ENCODE measurements at regions not wholly inside any gene's neighbourhood (a gene's known extent, or its start where the extent isn't known, plus 50 kb on each side); places are given as distances from the start of the nearest gene placed in this dataset.

DNA sequence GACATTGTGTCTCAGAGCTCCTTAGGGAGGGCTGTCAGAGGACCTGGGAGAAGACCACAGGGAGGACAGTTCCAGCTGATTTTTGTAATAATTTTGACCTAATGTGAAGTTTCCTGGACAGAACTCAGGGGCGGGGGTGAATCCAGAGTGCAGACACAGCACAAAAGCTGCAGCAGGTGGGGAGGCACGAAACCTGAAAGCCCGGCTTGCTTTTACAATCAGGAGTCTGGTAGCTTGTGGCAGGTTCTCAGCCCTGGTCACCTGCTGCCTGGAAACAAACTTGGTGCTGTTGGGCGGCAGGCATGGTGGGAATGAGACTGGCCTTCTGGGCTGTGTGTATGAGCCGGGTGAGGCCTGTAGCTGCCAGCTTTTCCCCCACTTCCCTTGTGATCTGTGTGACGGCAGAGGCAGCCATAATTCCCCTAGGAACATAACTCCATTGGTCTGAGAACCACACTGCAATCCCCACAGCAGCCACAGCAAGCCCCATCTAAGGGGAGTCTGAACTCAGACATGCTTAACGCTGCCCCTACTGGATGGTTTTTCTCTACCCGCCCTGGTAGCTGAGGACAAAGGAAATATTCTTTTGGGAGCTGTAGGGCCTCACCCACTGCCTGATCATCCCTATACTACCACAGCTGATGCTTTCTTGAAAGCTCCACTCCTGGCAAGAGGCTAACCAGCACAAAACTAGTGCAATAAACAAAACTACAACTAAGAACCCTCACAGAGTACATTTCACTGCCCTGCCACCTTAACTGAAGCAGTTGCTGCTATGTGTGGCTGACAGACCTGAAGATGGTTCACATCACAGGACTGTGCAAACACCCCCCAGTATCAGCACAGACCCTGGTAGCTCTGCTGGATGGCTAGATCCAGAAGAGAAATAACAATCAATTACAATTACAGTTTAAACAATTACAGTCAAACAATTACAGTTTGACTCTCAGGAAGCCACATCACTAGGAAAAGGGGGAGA is 1055.1 kb upstream of the GJE1 start:
- DNase-seq (ENCODE audit: low read depth) = peak; percentile 48

DNA sequence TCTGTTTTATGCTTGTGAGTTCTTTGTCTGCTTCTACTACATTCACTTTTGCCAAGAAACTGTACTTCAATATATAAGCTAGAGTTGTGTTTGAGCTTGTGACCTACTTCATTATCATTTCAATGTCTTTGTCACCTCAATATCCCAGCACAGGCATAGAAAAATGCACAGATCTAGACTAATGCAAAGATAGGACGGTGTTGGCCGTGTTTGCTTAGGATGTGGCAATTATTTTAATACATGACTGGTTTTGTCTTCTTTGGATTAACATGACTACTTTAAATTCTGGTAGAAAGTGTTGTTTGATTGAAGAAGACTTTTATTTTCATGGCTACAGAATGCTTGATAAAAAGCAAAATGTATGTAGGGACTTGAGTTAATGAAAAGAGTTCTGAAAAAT is 1075.0 kb upstream of the GJE1 start:
- no peak for DNase-seq (ENCODE audit: low read depth)

DNA sequence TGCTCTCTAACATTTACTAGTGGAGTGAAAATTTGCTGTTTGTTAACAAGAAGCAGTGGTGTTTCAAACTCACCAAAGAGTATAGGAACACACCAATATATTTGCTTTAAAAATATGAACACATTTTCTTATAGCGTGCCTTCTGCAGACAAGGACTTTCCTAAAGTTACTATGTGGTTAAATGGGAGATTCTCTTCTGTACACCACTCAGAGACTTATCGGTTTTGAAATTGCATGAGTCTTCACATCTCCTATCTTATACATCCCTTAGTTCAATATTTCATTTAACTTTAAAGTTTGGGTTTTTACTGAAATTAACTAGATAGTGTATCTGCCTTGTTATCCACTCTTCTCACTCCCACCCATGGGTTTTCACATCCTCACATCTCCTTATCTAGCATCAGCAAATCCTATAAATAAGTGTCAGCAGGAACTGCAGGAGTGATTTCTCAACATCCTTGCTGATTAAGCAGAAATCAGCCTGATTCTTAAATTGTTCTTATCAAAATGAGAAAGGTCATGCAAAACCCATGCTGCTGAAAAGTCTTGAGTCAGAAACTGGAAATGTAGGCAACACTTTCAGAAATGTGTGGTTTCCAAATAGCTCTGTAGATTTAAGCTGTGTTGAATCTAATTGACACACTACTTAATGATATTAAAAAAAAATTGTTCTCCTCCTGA is 1075.6 kb upstream of the GJE1 start:
- DNase-seq (ENCODE audit: low read depth) = no peak

DNA sequence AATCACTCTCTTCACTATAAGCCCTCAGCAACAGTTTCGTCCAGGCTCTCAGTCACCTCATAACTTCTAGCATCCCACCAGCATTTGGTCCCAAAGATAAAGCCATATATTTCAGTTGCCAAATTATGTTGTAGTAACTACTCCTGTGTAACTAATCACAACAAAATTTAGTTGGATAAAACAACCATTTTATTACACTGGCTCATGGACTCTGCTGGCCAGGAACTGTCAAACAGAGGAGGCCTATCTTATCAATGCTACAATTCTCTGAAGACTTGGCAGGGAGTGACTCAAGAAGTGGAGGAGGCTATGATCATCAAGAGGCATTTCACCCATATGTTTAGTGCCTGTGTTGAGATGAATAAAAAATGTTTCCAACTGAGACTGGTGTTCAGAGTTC is 1082.3 kb upstream of the GJE1 start:
- DNase-seq (ENCODE audit: low read depth) = no peak

DNA sequence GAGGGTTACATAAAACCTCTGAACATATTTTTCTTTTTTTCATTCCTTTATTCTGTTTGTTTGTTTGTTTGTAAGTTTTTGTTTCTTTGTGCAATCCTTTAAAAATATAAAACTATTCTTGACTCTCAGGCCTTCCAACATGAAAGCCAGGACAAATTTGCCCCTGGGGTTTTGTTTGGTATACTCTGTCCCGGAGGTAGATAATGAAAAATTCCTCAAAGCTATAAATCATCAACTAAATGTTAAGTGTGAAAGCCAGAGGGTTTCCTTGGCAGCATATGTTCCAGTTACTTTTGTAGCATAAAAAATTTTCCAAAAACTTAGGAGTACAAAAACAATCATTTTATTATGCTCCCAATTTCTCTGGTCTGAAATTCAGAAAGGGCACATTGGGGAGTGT is 1084.3 kb upstream of the GJE1 start:
- DNase-seq (ENCODE audit: low read depth) = no peak

DNA sequence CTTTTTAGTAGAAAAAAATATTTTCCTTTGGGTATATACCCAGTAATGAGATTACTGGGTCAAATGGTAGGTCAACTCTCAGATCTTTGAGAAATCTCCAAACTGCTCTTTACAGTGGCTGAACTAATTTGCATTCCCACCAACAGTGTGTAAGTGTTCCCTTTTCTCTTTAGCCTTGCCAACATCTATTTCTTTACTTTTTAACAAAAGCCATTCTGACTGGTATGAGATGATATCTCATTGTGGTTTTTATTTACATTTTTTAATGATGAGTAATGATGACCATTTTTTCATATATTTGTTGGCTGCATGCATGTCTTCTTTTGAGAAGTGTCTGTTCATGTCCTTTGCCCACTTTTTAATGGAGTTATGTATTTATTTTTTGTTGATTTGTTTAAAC is 1086.2 kb upstream of the GJE1 start:
- peak; percentile 78 for DNase-seq (ENCODE audit: low read depth)

DNA sequence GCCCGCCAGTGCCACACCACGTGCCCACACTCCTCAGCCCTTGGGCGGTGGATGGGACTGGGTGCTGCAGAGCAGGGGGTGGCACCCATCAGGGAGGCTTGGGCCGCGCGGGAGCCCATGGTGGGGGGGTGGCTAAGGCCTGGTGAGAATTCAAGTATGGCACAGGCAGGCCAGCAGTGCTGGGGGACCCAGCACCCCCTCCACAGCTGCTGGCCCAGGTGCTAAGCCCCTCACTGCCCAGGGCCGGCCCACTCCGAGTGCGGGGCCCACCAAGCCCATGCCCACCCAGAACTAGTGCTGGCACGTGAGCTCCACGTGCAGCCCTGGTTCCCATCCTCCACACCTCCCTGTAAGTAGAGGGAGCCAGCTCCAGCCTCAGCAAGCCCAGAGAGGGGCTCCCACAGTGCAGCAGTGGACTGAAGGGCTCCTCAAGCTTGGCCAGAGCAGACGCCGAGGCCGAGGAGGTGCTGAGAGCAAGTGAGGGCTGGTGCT is 1091.1 kb upstream of the GJE1 start:
- no peak for DNase-seq (ENCODE audit: low read depth)

DNA sequence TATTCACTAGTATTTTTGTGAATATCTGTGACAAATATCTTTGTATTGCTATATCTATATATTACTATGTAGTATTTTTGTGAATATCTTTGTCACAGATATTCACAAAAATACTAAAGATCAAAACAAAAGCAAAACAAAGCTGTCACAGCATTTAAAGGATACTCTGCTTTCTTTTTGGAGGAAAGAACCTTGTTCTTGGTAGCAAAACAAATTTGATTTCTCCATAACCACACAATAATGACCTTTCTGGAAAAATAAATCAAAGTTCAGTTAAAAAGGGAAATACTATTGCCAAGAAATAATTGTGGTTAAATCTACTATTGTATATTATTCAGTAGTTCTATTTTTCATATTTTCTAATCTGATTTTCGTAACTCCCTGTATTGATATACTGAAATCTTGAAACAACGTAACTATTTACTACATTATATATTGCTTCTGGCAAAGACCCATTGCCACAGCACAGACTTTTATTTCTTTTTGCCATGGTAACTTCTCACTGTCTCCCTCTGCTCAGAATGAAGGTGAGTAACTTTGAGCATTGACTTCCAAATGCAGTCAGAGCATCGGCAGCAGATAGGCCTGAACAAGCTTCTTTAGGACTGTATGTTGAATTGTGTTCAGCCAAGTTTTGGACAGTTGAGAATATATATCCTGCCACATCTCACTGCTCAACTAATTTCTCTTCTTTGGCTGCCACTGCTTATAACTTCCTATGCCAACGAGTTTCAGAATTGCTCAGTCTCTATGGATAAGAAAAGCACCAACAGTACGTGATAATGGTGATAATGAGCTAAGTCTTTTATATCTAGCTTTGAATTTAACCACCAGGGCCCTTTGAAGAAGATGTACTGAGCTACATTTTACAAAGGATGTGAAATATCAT is 1097.2 kb upstream of the GJE1 start:
- no peak for DNase-seq (ENCODE audit: low read depth)

DNA sequence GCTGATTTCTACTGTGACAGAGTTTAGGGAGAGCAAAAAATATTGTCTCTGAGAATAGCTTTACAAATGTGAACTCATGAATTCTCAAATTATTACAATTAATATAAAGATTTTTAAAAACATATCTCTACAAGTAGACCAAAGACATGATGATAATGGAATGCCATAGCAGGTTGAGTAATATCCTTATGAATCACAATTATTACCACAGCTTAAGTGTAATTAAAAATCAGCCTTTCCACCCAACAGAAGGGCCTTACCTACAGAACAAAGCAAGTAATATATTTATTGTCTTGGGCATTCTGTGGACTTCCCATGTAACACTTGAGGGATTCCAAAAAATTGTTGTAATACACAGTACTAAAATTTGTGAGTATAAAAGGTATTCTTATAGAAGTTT is 1099.6 kb upstream of the GJE1 start:
- DNase-seq (ENCODE audit: low read depth) = peak; percentile 52

DNA sequence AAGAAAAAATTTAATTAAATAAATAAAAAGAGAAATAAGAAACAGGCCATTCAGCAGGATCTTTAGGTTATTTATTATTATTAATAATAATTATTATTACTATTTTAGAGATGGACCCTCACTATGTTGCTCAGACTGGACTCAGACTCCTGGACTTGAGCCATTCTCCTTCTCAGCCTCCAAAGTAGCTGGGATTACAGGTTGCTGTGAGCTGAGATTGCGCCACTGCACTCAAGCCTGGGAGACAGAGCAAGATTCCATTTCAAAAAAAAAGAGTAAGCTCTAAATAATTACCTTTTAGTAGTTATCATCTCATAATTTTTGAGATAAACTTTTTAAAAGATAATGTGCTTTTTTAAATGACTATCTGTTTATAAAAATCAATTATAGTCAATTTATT is 1102.8 kb upstream of the GJE1 start:
- no peak for DNase-seq (ENCODE audit: low read depth)

DNA sequence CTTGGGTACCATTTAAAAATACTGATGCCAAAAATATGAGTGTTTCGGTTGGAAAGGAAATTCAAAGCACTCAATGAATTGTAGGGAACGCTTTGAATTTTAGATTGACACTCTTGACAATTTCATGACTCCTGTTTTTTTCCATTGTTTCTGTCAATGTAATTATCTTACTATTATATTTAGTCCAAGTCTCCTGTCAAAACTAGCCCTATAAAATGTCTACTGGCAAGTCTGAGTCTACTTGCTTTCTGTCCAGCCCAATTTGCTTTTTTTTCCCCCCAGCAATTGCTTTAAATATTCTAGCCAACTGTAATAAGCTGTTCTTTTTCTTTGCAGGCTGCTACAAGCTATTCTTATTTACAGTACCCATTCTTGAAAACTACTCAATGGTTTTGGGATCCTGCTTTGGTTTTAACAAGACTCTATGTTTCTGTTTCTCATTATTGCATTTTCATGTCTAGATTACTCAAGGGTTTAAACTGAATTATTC is 1103.9 kb upstream of the GJE1 start:
- no peak for DNase-seq (ENCODE audit: low read depth)

DNA sequence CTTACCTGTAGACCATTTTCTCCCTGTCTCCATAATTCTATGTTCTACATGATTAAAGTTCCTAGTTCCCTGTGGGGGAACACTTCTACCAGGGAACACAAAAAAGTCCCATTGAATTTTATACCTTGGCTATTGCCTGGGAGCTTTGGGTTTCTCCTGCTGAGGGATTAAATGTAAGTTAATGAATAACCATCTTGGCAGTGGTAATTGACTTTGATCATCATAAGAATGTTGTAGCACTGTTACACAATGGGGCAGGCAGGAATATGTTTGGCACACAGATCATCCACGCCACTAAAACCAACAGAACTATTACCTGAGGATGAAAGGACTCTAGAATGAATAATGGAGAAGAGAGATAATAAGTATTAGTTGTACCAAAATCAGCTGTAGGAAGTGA is 1106.2 kb upstream of the GJE1 start:
- no peak for DNase-seq (ENCODE audit: low read depth)

DNA sequence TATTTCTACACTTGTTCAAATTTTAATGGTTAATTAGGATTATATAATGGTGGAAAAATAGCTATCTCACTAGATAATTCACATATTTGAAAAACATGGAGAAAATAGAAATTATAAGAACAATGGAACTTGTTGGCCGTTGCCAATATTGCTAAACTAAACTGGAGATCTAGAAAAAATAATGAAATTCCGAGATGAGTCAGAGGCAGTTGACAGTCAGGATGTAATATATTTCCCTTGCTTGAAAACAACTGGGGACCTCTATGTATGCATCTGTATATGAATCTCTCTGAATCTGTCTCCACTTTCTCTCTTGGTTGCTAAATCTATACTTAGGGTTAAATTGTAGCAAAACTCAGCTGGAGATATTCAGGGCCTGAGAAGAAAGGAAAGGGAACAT is 1108.2 kb upstream of the GJE1 start:
- no peak for DNase-seq (ENCODE audit: low read depth)

DNA sequence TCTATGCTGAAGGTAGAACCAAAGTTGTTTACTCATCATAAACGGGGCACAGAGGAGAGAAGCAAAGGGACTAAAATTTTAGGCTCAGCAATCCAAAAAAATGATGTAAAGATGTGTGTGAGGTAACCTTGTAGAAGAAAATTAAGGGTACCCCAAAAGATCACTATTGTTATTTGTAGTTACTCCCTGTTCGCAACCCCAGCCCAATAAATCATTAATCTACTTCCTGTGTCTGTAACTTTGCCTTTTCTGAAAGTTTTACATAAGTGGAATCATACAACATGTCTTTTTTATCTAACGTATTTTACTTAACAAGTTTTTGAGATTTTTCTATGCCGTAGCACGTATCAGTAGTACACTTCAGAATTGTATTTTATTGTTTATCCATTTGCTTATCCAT is 1114.8 kb upstream of the GJE1 start:
- DNase-seq (ENCODE audit: low read depth) = no peak

DNA sequence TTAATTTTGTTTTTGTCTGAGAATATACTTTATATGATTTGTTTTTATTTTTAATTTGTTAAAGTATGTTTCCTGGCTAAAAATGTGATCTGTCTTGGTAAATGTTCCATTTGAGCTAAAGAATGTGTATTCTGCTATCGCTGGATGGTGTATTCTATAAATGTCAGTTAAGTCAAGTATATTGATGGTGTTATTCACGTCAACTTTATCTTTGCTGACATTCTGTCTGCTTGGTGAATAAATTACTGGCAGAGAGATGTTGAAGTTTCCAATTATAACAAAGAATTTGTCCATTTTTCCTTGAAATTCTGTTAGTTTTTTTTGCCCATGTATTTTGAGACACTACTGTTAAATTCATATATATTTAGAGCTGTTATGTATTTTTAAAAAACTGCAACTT is 1131.8 kb upstream of the GJE1 start:
- DNase-seq (ENCODE audit: low read depth) = no peak

DNA sequence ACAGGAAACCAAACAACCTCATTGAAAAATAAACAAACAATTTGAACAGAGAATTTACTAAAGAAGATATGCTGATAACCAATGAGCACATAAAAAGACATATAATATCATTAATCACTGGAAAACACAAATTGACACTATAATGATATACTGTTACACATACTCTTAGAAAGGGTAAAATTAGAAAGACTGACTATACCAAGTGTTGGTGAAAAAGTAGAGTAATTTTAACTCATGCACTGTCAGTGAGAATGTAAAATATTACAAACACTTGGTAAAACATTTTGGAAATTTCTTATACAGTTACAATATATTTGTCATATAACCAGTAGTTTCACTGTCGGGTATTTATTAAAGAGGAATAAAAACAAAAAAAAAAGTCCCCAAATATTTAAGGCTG is 1139.2 kb upstream of the GJE1 start:
- DNase-seq (ENCODE audit: low read depth) = no peak

DNA sequence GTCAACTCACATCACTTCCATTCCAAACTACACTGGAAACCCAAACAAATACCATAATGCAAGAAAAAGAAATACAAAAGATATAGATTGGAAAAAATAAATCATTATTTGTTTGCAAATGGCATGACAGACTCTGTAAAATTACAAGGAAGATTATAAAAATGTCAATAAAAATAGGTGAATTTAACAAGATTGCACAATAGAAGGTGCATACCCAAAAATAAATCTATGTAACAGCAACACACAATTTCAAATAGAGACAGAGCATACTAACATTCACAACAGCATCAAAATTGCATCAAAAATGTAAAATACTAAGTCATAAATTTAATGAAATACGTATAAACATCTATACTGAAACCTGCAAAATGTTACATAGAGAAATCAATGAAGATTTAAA is 1140.0 kb upstream of the GJE1 start:
- DNase-seq (ENCODE audit: low read depth) = no peak

DNA sequence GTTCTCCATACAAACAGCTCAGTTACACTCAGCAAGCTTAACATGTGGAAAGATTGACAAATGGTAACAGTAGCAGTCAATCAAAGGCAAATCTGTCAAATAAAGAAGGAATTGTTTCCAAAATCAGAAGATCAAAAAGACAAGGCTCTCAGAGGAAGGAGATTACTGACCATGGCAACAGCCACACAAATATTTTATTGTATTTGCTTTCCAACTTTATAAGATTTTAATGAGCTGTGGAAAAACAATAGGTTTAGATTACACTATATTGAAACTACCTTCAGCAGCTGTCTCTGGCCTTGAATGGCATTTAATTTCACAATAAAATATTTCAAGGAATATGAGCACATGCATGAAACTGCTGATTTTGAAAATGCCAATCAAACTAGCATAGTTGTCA is 1143.9 kb upstream of the GJE1 start:
- DNase-seq (ENCODE audit: low read depth) = no peak

DNA sequence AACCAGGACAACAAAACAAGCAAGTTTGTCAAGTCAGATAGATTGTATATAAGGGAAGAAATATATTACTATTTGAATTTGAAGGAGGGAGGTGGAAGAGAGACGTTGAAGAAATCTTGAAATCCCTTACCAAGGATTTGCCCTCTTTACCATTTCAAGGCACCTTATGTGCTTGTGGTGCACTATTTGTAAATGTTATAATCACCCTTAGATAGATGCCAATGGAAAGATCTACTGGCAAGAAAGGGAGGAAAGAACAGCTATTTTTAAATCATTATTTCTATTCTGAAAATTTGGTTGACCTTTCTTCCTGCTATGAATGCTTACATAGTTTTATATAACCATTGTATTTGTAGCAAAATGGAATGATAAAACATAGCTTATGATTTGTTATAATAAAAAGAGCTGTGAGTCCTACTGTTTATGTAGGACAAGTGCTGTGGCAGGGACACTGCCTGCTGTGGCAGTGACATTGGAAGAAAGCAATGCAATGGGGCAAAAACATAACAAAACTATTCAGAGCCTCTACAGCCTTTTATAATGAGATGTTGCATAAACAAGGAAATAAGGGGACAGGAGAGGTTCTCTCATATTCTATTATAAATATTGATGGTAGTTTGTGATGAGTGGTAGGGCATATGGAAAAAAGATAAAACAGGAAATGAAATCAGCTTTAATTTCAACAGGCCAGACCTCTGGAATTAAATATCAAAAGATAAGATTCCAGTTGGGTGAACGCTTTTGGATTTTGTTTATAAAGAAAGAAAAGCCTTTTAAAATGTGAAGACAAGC is 1145.2 kb upstream of the GJE1 start:
- no peak for DNase-seq (ENCODE audit: low read depth)

DNA sequence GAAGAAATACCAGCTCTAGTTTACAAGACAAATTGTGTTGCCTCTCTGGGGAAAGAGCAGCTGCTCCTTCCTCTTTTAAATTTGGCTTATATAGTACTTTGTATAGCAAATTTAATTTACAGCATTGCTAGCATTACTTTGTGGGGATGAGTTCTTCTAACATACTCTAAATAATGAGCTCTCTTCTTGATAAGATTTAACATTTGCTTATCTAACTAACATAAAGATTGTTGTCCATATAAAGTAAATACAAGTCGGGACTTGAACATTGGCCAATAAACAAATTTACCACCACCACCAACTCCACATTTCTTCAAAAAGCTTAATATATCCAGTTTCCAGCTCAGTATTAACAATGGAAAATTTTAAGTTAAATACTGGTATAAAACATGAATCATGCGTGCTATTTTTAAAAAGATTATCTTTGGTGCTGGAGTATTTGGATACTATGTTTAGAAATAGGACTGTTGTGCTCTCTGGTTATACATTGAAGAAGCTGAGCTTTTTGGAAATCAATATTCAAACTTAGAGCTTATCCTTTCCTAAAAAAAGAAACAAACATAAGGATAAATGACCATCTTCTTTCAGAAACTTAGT is 1146.9 kb upstream of the GJE1 start:
- no peak for DNase-seq (ENCODE audit: low read depth)
